ENCODE measurements at regions not wholly inside any gene's neighbourhood (a gene's known extent, or its start where the extent isn't known, plus 50 kb on each side); places are given as distances from the start of the nearest gene placed in this dataset.

DNA sequence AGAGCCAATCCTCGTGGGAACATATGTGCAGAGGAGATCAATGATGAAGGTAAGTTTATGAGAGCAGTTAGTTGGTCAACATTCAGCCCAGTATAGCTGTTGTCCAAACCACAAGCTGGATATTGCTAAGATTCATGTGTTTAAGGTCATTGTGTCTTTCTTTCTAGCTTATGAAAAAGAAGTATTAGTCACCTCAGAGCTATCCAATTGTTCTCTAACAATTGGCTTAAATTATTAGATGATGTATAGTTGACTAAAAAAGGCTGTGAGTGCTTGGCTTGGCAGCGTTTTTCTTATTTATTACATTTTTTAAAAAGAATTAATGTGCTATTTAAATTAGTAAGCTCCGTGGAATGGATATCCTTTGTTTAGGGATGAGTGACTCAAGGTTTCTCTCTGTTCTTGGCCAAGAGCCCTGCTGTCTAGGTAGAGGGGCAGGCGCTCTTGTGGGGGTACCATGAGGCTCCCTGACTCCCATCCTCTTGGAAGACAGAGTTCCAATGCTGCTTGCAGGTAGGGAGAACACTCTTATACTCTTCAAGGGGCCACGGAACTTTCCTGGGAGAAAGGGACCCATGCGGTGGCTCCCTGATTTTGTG is 487.4 kb downstream of the IRX1 start:
- FAIRE-seq = no peak

DNA sequence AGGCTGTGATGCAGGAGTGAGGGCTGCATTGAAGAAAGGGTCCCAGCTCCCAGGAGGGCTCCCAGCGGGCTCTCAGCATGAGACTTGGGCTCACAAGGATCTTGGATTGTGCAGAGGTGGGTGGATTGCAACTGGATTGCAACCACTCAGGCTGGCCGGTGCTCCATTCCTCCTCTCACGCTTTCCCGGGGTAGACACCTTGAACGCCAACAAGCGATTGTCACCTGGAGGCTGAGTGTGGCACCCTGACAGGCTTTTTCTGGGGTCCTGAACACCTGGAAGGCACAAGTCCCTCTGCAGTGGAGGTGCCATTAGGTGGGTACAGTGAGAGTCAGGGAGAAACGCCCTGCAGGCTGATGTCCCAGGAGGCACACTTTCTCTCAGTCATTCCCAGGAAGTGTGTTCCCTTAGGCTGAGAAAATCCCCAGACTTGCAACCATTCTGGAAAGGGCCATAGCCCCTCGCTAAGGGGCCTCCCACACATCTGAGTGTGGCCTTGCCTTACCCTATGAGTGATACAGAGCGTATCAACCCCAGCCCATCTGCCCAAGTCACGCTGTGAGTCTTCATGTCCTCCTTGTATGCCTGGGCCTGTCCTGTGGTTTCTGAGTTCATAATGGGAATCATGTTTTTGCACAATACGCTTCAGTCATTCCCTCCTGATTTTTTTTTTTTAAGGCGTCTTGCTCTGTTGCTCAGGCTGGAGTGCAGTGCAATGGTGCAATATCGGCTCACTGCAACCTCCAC is 488.1 kb downstream of the IRX1 start:
- no peak for FAIRE-seq

DNA sequence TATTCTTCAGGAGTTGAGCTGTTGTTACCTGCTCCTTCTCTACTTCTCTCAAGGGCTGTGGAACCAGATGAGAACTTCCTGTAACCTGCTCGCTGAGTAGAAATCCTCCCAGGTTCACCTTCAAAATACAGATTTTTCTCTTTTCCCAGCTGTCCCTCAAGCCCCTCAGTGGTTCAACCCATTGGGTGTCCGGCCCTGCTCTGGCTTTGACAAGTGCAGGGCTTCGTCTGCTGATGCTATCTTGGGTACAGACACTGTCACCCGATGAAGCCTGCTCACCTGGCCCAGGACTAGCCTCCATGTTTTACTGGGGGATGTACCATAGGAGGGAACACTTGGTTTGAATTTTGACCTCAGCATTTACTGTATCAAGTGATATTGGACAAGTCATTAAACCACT is 490.4 kb downstream of the IRX1 start:
- no peak for FAIRE-seq

DNA sequence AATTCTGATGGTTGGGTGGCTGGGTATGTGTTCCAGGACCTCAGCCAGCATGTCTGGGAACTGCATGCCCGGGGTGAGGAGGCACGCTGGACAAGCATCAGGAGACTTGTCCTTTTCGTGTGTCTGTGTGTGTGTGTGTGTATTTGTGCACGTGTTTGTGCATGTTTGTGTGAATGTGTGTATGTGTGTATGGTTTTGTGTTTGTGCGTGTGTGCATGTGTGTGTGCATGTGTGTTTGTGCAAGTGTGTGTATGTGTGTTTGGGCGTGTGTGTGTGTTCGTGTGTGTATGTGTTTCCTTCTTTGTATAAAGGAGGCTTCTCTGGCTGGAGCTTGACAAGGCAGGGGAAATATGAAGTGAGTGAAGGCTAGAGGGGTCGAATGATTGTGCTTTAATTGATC is 491.5 kb downstream of the IRX1 start:
- FAIRE-seq = no peak

DNA sequence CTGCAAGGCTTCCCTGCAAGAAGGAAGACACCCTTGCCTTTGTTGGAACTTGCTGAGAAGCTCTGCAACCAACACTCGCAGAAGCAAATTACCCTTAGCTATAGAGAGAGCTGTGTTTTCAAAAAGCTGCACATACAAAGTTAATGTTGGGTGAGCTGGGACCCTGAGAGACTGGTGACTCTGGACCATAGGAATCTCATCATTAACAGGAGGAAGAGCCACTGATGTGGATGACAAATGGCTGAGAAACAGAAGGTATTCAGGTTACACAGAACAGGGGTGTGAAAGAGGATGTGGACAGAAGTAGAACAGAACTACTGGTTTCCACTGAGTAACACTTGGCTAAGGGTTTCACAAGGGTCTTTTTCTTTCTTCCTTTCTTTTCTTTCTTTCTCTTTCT is 493.5 kb downstream of the IRX1 start:
- FAIRE-seq = no peak

DNA sequence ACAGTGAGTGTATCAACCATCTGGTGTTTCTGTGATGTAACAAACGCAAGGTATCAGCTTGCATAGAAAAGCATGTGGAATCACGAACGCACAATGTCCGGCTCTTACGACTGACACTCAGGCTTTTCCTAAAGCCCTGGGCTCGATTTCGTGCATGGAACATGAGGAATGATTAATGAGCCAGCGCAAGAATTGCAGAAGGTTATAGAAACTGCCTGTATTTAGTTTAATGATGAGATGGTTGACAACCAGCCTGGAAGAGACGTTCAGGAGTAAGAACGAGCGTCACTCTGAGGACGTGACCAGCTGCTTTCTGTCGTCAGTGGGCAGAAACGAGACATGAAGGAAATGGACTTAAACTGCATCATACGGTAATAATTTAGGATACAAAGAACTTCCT is 497.6 kb downstream of the IRX1 start:
- no peak for FAIRE-seq

DNA sequence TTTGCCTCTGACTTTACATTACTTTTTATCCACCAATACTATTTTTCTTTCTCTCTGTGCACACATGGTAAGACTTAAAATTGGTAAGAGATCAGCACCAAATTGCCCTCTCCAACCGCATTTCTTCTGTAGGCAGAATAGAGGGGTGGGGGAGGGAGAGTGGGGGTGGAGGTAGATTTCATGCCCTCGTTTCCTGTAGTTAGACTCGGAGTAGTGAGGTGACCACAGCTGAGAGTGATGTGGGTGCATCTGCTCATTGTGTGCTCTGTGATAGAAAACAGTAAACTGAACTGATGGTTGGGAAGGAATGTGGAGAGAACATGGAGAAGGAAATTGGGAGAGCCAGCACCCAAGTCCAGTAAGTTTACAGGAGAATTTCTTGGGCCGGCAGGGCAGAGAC is 498.3 kb downstream of the IRX1 start:
- no peak for FAIRE-seq

DNA sequence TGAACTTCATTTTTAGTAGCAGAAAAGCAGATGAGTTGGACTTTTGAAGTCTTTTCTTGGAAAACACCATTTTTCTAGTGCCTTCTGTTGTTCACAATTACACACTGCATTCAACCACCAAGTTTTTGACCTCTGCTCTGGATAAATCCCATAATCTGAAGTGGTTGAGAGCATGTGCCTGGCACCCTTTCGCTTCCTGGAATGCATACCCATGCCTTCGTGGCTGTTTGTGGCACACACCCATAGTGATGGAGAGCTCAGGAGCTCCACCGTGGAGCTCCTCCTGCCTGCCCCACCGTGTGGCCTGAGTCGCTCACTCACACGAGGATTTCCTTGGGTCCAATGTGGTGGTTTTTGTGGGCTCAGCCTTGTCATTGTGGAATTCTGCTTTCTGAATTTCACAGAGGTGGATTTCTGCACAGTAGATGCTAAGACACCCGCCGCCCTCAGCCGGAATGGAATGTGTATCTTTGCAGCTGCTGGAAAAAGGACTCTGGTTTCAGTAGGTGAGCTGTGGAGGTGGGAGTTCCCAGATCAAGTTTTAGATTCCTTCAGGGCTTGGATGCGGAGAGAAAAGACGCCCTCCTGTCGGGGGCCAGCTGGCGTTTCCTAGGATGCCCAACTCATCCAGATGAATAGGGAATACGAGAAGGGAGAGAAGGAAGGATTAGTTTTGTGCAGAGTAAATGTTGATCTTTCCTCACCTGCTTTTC is 500.4 kb downstream of the IRX1 start:
- FAIRE-seq = no peak

DNA sequence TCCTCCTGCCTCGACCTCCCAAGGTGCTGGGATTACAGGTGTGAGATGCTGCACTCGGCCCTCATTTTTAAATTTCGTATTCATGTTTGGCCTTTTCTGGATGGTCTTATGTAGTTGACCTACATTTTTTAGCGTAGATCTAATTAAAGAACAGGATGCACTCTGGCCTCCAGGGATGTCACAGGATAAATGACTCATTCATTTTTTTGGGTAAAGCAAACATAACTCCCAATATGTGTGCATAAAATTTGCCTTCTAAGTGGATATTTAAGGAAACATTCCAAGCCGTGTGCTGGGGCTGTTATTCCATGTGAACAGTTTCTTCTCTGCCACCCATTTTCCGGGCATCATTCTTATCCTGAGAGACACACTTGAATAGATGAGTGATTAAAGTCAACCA is 501.6 kb downstream of the IRX1 start:
- no peak for FAIRE-seq

DNA sequence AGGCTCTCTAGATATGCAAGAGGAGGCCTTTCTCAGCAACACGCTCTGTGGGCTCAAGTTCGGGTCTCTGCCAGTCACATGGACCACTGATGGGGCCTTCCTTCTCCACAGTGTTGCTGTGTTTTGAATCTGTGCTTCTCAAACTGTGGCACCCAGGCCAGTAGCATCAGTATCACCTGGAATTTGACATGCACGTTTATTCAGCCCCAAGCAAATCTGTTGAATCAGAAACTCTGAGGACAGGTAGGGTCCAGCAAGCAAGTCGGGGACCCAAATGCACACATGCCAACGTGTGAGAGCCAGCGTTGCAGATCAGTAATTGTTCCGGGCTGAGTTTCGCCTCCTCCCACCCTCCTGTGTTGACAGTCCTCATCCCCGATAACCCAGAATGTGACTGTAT is 502.6 kb downstream of the IRX1 start:
- FAIRE-seq = no peak

DNA sequence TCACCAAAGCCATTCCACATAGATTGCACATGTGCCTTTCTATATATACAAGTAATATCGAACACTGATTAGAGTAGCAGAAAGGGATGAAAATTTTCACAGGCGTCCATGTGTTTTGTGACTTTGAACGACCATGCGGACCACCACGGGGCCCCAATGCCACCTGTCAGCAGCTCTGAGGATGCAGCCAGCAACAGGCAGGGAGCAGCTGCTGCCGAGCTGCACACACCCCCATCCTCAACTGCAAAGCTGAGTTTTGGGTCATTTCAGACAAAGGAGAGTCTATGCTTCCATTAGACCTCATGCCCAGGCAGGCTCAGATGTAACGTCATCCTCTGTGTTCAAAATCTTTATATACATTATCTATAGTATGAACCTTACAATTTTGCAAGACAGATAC is 503.8 kb downstream of the IRX1 start:
- no peak for FAIRE-seq

DNA sequence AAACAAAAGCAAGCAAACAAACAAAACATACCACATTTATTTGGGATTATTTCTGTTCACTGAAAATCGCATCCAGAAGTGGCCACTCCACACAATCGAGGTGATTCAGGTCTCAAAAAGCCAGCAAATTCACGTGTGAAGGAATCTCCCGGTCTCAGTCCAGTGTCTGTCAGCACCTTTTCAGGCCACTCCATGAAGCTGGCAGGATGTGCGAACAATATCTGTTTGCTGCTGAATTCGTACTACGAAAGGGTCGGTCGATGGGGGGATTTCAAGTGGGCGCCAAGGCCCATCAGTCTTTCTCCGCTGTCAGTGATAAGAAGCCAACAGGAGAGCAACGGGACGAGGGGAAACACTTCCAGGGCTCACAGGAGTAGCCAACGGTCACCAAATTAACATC is 505.1 kb downstream of the IRX1 start:
- FAIRE-seq = no peak

DNA sequence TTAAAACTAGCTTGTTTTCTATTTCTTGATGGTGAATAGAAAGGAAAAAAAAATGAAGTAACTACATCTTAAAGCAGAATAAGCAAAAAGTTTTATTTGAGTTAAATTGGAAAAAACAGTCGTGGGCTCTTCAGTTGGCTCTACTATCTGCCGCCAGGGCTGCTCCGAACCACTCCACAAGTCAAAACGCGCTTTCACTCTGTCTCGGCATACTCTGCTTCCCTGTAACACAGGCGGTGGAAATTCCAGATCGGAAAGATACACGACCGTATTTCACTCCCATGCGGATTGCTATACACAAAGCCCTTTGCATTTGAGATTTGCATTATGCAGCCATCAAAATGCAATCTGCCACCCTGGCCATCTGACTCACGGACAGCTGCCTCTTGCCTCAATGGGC is 505.6 kb downstream of the IRX1 start:
- no peak for FAIRE-seq

DNA sequence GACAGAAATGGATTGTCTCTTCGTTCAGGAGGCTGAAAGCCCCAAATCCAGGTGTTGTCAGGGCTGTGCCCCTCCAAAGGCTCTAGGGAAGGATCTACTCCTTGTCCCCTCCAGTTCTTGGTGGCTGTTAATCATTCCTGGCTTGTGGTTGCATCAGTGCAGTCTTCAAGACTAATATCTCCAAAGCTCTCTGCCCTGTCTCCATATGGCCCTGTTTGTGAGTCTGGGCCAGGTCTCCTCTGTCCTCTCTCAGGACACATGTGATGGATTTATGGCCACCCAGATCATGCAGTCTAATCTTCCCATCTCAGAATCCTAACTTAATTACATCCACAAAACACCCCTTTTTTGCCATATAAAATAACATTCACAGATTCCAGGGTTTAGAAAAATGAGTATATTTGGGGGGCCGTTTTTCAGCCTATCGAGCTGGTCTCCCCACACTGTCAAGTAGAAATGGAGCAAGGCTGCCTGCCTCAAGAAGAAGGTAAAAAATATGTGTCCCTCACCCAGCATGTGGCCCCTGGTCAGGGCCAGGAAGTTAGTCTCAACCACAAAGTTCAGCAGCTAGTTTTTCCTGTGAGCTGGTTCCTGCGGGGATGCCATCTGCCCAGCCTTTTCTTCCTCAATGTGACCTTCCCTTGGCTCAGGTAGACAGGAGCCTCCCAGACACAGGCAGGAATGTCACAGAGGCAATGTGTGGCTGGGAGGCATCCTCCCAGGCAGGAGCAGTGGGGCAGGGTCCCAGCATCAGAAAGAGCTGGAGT is 509.4 kb downstream of the IRX1 start:
- no peak for FAIRE-seq

DNA sequence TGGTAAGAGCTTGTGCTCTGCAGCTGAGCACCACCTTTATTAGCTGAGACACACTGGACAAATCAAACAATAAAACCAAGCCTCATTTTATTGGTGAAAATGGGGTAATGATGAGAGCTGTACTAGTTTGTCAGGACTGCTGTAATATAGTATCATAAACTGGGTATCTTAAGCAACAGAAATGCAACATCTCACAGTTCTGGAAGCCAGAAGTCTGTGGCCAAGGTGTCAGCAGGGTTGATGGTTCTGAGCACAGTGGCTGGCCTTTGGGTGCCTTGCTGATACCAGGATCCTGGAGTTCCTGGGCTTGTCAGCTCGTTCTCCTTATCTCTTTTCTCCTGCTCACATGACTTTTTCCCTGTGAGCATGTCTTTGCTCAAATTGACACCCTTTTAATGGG is 513.1 kb downstream of the IRX1 start:
- FAIRE-seq = no peak

DNA sequence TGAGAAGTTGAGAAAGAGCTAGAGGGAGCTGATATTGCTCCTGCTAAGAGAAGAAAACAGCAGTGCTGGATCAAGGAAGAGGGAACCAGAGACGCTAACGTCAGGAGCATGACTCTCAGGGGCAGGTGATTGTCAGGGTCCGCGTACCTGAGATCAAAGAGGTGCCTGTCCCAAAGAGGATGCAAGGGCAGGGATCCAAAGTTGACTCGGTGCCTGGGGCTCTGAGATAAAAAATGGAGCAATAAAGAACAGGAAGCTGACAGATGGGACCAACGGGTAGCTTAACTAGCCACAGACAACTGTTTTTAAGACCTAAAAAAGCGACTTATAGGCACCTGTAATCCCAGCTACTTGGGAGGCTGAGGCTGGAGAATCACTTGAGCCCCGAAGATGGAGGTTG is 517.8 kb downstream of the IRX1 start:
- no peak for FAIRE-seq

DNA sequence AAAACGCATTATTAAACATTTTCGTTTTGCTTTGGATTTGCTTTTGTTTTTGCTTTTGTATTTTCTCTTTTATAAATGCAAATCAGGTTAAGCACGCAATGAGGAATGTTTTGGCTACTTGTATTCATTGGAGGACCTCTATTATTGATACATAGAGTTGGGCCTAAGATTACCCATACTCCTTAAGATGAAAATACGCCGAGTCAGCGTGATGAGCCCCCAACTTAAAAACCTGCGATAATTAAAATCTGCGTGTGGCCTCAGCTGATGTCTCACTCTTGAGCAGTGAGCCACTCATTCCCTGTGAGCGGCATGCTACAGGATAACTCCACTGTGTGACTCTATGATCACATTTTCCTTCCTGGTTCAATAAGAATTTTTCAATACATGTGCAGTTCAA is 518.3 kb downstream of the IRX1 start:
- no peak for FAIRE-seq

DNA sequence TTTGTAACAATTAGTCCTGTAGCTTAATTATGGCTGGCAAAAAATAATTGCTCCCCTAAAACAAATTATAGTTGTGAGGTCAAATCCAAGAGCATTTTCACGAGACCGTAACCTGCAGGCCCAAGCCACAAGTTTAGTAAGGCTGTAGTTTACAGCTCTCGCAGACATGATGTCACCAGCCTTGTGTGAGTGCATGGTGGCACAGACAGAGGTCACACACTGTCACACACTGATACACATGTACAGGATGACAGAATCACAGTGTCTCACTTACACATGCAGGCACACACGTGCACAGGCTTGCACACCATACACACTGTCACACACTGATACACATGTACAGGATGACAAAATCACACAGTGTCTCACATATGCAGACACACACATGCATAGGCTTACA is 518.8 kb downstream of the IRX1 start:
- no peak for FAIRE-seq

DNA sequence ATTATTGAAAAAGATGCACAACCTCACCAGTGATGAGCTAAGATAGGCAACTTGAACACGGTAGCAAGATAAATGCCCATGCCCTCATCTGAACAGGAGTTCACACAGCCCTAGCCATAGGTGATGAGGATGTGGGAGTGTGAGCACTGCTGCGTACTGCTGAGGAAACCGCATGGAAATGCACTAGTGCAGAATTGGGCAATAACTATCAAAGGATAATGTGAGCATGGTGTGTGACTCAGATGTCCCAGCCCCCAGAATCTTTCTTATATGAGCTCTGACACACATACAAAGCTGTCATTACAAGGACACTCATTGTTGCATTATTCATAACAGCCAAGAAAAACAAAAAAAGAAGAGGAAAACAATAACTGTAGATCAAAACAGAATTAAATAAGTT is 521.2 kb downstream of the IRX1 start:
- FAIRE-seq = no peak

DNA sequence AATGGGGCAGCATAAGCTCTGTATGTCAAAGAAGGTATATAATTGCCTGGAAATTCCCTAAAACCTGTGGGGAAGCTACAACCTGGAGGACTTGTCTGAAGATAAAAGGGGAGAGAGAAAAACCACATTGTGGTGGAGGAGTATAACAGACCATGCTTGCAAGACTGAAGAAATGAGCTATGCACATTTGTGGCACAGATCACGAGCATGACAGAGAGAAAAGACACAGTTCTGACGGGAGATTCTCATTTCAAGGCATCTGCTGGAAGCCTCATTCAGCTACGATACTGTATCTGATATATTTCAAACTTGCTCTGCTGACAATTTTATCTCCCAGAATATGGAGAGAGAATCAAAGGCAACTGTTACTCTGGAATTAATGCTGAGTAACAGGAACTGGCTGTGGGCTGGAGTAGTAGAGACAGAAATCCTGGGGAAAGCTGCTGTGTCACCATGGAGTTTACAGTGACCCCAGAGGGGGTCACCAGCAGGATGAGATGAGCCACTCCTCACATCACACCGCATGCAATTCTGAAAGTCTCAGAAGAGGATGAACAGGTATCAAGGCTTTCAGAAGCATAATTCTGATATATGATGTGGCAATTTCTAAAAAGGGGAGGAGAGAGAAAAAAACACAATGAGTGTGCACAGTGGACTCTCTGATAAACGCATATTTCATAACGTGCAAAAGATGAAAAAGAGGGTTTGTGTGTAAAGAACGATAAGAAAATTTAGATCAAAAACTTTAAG is 528.8 kb downstream of the IRX1 start:
- no peak for FAIRE-seq

DNA sequence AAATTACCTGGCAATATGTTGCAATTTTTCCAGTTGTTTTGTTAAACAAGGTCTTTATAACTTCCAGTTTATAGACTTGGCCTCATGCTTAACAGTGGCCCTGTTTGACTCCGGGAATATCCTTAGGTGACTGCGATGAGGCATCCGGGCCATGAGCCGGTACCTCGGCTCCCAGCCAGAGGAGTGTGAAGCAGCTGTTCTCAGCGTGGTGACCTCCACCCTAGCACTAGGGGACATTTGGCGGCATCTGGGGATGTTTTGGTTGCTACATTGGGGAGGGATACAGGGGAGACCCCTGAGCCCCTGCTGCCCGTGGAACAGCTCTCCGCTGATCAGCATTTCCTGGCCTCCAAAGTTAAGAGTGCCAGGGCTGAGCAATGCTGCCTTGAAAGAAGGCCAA is 533.4 kb downstream of the IRX1 start:
- FAIRE-seq = no peak

DNA sequence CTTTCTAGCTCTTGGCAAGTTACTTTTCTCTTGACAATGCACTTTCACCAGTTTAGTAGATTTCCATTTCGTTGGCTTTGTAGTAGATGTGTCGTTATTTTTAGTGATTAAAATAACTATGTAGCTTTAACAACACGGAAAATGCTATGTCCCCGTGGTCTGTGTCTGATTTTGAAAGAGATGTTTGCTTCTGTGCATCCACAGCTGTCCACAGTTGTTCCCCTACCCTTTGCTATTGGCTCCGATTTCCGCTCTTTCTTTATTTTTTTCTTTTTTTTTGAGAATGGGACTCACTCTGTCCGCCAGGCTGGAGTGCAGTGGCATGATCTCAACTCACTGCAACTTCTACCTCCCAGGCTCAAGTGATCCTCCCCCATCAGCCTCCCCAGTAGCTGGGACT is 533.9 kb downstream of the IRX1 start:
- no peak for FAIRE-seq

DNA sequence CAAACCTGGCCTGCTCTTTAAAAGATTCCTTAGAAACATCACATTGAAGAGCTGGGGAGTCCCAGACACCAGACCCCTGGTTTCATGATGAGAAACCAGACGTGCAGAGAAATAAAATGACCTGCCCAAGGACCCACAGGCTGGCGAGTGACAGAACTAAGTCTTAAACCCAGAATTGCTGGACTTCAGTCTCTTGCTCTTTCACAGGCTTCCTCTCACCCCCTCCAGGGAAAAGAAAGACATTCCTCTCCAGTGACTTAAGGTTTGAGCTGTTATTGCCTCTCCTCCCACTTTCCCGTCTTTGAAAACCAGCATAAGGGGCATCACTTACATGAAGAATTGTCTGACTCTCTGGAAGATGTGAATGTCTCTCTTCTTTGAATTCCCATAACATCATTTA is 535.2 kb downstream of the IRX1 start:
- FAIRE-seq = no peak

All from islet of Langerhans (tissue), 1 donor.